SU-DHL-6 (cell line): ENCODE measurements at regions not wholly inside any gene's neighbourhood (a gene's known extent, or its start where the extent isn't known, plus 50 kb on each side); places are given as distances from the start of the nearest gene placed in this dataset.

Experiments
- H2AFZ ChIP-seq: fragments of 200-600 bp; sonication (generic); 2 replicates; pipeline ENCODE4 v1.6.1; 2014; ENCODE audit warnings: low read depth, mild to moderate bottlenecking, moderate library complexity, mixed read lengths, antibody characterized with exemption, low read length; ENCODE audit not compliant: severe bottlenecking
- H3F3A ChIP-seq: fragments of 200-600 bp; shearing (Covaris generic); 2 replicates; pipeline ENCODE4 v1.6.0; 2016; ENCODE audit warnings: antibody characterized with exemption, mild to moderate bottlenecking; ENCODE audit not compliant: insufficient read depth
- H3K27ac ChIP-seq: fragments of 200-600 bp; sonication (generic); 2 replicates; pipeline ENCODE4 v1.5.1; 2016; ENCODE audit warnings: low read depth, mild to moderate bottlenecking, low read length, moderate library complexity, mixed read lengths
- H3K27me3 ChIP-seq: fragments of 200-600 bp; sonication (generic), shearing (Covaris generic); 2 replicates; pipeline ENCODE4 v1.6.0; 2014; ENCODE audit warnings: mild to moderate bottlenecking, low read length
- H3K36me3 ChIP-seq: fragments of 200-600 bp; sonication (generic); 2 replicates; pipeline ENCODE4 v1.6.1; 2014; ENCODE audit warnings: mild to moderate bottlenecking, low read length, mixed read lengths
- H3K4me2 ChIP-seq: fragments of 300-600, 200-600 bp; shearing (Covaris generic), sonication (generic); 2 replicates; pipeline ENCODE4 v1.6.0; 2014; ENCODE audit warnings: low read length, low read depth, mild to moderate bottlenecking; ENCODE audit not compliant: poor library complexity, severe bottlenecking
- H3K4me3 ChIP-seq: fragments of 200-600 bp; sonication (generic); 2 replicates; pipeline ENCODE4 v1.5.1; 2014; ENCODE audit warnings: antibody characterized with exemption, low read length, mild to moderate bottlenecking, mixed read lengths; ENCODE audit not compliant: insufficient read depth, poor library complexity, severe bottlenecking
- H3K79me2 ChIP-seq: fragments of 200-600 bp; sonication (generic); 2 replicates; pipeline ENCODE4 v1.6.1; 2014; ENCODE audit warnings: mild to moderate bottlenecking, low read length, moderate library complexity; ENCODE audit not compliant: insufficient read depth
- H3K9ac ChIP-seq: fragments of 200-600 bp; sonication (generic); 2 replicates; pipeline ENCODE4 v1.7.0; 2014; ENCODE audit warnings: mild to moderate bottlenecking, low read length
- H3K9me2 ChIP-seq: fragments of 200-600 bp; sonication (generic); replicated peaks from 2 replicates; pipeline ENCODE4 v1.6.1; 2014; ENCODE audit warnings: low read length; ENCODE audit not compliant: insufficient read depth
- H3K9me3 ChIP-seq: fragments of 200-600 bp; sonication (generic); 2 replicates; pipeline ENCODE4 v1.6.1; 2014; ENCODE audit warnings: low read length, mixed read lengths; ENCODE audit not compliant: insufficient read depth
- H4K20me1 ChIP-seq: fragments of 200-600 bp; sonication (generic); 2 replicates; pipeline ENCODE4 v1.6.1; 2014; ENCODE audit warnings: low read depth, mild to moderate bottlenecking, antibody characterized with exemption, low read length, moderate library complexity, mixed read lengths
- CTCF ChIP-seq: fragments of 200-600 bp; sonication (generic); IDR thresholded peaks from one replicate; pipeline ENCODE4 v1.5.1; 2017; ENCODE audit warnings: antibody characterized with exemption, mild to moderate bottlenecking, low read length, moderate library complexity; ENCODE audit not compliant: insufficient read depth, poor library complexity, severe bottlenecking
- EZH2phosphoT487 ChIP-seq: fragments of 200-600 bp; sonication (generic), shearing (Covaris generic); conservative IDR thresholded peaks from 2 replicates; pipeline ENCODE4 v1.6.1; 2018; ENCODE audit warnings: mild to moderate bottlenecking, antibody characterized with exemption, low read length, moderate library complexity, mixed read lengths

DNA sequence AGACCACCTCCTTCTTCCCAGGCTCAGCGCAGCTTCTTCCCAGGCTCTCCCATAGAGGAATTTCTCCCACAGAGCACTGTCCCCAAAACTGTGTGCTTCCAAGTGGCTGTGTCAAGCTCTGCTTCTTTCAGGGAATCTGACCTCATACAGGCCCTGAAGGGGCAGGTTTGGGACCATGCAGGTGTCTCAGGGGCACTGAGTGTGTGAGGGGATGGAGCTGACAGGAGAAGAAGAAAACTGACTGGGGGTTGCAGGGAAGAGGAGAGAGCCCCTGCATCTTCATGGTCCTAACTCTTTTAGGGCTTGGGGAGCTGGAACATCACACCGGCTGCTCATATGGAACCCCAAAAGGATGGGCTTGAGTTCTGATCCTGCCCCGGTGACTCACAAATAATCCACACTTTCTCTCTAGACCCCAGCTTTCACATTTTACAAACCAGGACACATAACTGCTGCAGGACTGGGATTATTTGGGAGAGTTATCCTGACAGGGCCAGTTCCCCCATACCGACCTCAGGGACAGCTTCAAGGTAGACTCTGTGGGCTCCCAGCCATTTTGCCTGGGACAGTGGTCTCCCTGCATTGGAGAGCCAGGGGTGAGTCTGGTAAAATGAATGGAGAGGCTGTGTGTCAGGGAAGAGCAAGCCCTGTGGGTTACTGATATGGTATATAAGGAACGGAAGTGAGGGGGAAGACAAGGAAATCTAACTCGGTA lies 316.1 kb downstream of the TLE3 start:
- Histone ChIP-seq H3K27ac (no peak overlapping the region), H3K4me3 (no peak overlapping the region), H3K36me3 (no peaks in the 10 kb centered on the region), H3K27me3 (no peaks in the 10 kb centered on the region), H3K9me2 (no peaks in the 10 kb centered on the region), H3F3A (no peaks in the 10 kb centered on the region), H3K9ac (no peak overlapping the region), H3K9me3 (no peaks in the 10 kb centered on the region), H2AFZ (no peak overlapping the region), H3K79me2 (no peaks in the 10 kb centered on the region), H4K20me1 (no peaks in the 10 kb centered on the region), H3K4me2 (no peak overlapping the region)
- TF ChIP-seq EZH2phosphoT487, result no peak
- no peak for TF ChIP-seq CTCF

GRCh38 chr15:69782139-69782658 lies 315.5 kb downstream of the TLE3 start:
- H3K27ac ChIP-seq, result no peak overlapping the region
- no peak overlapping the region for H3K9ac ChIP-seq
- no peaks in the 10 kb centered on the region for H3K9me3 ChIP-seq
- no peak overlapping the region for H3K4me3 ChIP-seq
- TF ChIP-seq CTCF (no peak), EZH2phosphoT487 (no peak)
- no peaks in the 10 kb centered on the region for H3K27me3 ChIP-seq
- H3F3A ChIP-seq, result no peaks in the 10 kb centered on the region
- no peaks in the 10 kb centered on the region for H3K36me3 ChIP-seq
- H3K4me2 ChIP-seq, result no peak overlapping the region
- H3K79me2 ChIP-seq, result no peaks in the 10 kb centered on the region
- H4K20me1 ChIP-seq, result no peaks in the 10 kb centered on the region
- H2AFZ ChIP-seq, result no peak overlapping the region
- no peaks in the 10 kb centered on the region for H3K9me2 ChIP-seq

- Histone ChIP-seq H3K79me2 (no peaks in the 10 kb centered on the region), H3K9me3 (no peaks in the 10 kb centered on the region), H3K27ac (no peak overlapping the region), H3K4me3 (no peak overlapping the region), H2AFZ (no peak overlapping the region), H4K20me1 (no peaks in the 10 kb centered on the region), H3K36me3 (no peaks in the 10 kb centered on the region), H3K9ac (no peak overlapping the region), H3K9me2 (no peaks in the 10 kb centered on the region), H3K27me3 (no peaks in the 10 kb centered on the region), H3F3A (no peaks in the 10 kb centered on the region), H3K4me2 (no peak overlapping the region)
- no peak for TF ChIP-seq CTCF
These were observed 314.9 kb downstream of the TLE3 start for GRCh38 chr15:69782809-69783208.
